Adrenal gland (tissue), 9 donors: ENCODE measurements at regions not wholly inside any gene's neighbourhood (a gene's known extent, or its start where the extent isn't known, plus 50 kb on each side); places are given as distances from the start of the nearest gene placed in this dataset.

Experiments
- DNase-seq, 7 donors: peaks; one replicate each; pipeline ENCODE4 v3.0.0-alpha.2; 2019 to 2020
- H3K27ac ChIP-seq, 5 donors: fragments of 200-600 bp; sonication (generic) in 4 of 5; 1 replicate in 3 of 5; 2 replicates in 2 of 5; pipeline versions ENCODE4 v1.5.1 to v1.8.0; 2016 to 2020; ENCODE audit warnings: mild to moderate bottlenecking in 1 of 5
- H3K27me3 ChIP-seq: fragments of 200-600 bp; 2 replicates; pipeline ENCODE4 v1.8.0; 2021
- H3K36me3 ChIP-seq, 2 donors: fragments of 200-600 bp; replicated peaks in 1 of 2; 1 replicate in 1 of 2; 2 replicates in 1 of 2; pipeline versions ENCODE4 v1.5.1 to v1.8.0; 2018 to 2022
- H3K4me1 ChIP-seq, 2 donors: fragments of 200-600 bp; replicated peaks in 1 of 2; 1 replicate in 1 of 2; 2 replicates in 1 of 2; pipeline versions ENCODE4 v1.5.1 to v1.8.0; 2018 to 2021
- H3K4me3 ChIP-seq, 4 donors: fragments of 200-600 bp; sonication (generic) in 3 of 4; one replicate each; pipeline ENCODE4 v1.5.1; 2016 to 2018
- H3K9me3 ChIP-seq, 3 donors: fragments of 200-600 bp; sonication (generic) in 1 of 3; replicated peaks in 1 of 3; 1 replicate in 2 of 3; 2 replicates in 1 of 3; pipeline versions ENCODE4 v1.5.1 to v1.8.0; 2016 to 2021
- POLR2A ChIP-seq, 2 donors: fragments of 450-650 bp; IDR thresholded peaks; one replicate each; pipeline ENCODE4 v1.6.1; 2017; ENCODE audit warnings: antibody characterized with exemption in 2 of 2, mild to moderate bottlenecking in 2 of 2, moderate library complexity in 1 of 2
- WGBS, 4 donors: extraction: QIAGEN DNeasy Blood & Tissue Kit in 2 of 4; methylation state at CpG; one replicate each; pipeline versions ENCODE4 v1.1.5 to v1.1.7; 2013 to 2017; 5-methylcytosine and 5-hydroxymethylcytosine counted together
- intact Hi-C, 2 donors: fragments of 100-400 bp; cut with DNase I; formaldehyde crosslinking; loops; one replicate each; pipeline versions ENCODE4 v1.14.1 to v1.15.0; 2022 to 2023
- TF ChIP-seq, protein P1 (sequence below), 6 experiments: fragments of 450-650 bp in 4 of 6; fragments of 200-600 bp in 2 of 6; sonication (generic) in 1 of 6; IDR thresholded peaks; 1 replicate in 5 of 6; 2 replicates in 1 of 6; pipeline versions ENCODE4 v1.5.1 to v1.8.0; 2016 to 2021; ENCODE audit warnings: antibody characterized with exemption in 6 of 6, mild to moderate bottlenecking in 2 of 6, moderate library complexity in 1 of 6
- donor health status: healthy with polysubstance abuse.
- donor health status: Bipolar disorder and iron deficiency.
- donor health status: DM: yes; HTN: yes; CAD: no.
- donor health status: DM: no; HTN: no; CAD: no.
- donor health status: DM: no; HTN: no; CAD: no.

DNA sequence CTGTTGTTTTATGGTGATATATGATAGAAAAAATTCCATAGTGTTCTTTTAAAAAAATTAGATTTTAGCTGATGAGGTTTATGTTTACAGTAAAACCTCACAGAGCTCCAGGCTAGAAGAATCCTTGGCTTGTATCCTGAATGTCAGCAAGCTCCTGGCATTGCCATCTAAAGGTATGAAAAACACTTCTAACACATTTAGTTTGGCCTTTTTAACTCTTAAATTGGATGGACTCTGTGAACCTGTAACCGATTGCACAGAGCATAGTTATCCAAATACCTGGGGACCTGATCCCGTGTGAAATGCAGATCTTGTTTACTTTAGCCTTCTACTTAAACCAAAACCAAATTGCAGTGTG, 241.1 kb upstream of the DCN start:
- Histone ChIP-seq H3K4me1 (no peaks in the 10 kb centered on the region), H3K36me3 (no peaks in the 10 kb centered on the region), H3K4me3 (no peak overlapping the region), H3K9me3 (no peaks in the 10 kb centered on the region), H3K27me3 (no peaks in the 10 kb centered on the region), H3K27ac (no peak overlapping the region)
- TF ChIP-seq POLR2A (IDR thresholded peaks at IDR 0.05): no peak
- TF ChIP-seq, protein P1, sequence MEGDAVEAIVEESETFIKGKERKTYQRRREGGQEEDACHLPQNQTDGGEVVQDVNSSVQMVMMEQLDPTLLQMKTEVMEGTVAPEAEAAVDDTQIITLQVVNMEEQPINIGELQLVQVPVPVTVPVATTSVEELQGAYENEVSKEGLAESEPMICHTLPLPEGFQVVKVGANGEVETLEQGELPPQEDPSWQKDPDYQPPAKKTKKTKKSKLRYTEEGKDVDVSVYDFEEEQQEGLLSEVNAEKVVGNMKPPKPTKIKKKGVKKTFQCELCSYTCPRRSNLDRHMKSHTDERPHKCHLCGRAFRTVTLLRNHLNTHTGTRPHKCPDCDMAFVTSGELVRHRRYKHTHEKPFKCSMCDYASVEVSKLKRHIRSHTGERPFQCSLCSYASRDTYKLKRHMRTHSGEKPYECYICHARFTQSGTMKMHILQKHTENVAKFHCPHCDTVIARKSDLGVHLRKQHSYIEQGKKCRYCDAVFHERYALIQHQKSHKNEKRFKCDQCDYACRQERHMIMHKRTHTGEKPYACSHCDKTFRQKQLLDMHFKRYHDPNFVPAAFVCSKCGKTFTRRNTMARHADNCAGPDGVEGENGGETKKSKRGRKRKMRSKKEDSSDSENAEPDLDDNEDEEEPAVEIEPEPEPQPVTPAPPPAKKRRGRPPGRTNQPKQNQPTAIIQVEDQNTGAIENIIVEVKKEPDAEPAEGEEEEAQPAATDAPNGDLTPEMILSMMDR (IDR thresholded peaks at IDR 0.05): no peak
- intact Hi-C loops: no loop called here
- DNase-seq: no peak
- 66 to 88% (median 81%) methylated on average over 2 of the region's 2 CpGs for WGBS, 4 donors

DNA sequence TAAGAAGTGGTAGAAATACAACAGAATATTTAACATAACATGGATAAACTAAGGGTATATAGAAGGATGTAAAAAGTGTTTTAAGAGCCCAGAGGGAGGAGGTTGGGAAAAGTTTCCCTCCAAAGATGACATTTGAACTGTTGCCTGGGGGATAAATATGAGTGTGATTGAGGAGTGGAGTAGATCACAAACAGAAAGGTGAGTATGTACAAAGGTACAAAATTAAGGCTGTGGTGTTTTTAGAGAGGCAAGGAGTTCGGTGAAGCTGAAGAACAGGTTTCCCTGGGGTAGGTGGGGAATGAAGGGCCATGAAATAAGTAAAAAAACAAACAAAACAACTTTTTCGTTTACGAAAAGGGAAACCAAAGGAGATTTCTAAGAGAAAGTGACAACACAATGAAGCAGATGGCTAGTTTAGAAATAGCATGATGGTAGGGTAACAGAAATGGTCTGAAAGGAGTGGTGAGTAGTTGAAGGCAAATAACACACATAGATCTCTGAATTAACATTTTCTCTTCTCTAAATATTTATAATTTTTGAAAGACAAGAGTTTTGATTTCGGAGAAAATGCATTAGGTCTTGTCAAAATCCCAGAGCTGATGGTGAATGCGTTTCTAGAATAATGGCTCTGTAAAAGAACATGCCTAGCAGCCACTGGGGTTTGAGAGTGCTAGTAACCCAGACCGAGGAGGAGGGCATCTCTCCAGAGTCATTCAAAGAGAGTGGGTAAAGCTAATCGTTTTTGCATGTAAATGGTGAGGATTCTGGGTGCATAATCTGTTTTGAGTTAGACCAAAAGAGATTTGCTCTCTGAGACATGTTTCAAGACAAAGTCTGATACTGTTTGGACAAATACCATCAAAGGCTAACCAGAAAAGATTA, 240.4 kb upstream of the DCN start:
- Histone ChIP-seq H3K27me3 (no peaks in the 10 kb centered on the region), H3K4me3 (no peak overlapping the region), H3K27ac (no peak overlapping the region), H3K9me3 (no peaks in the 10 kb centered on the region), H3K36me3 (no peaks in the 10 kb centered on the region), H3K4me1 (no peaks in the 10 kb centered on the region)
- TF ChIP-seq, protein P1 (IDR thresholded peaks at IDR 0.05): no peak
- WGBS, 4 donors: 72 to 81% (median 76%) methylated on average over 7 of the region's 7 CpGs
- DNase-seq: no peak
- intact Hi-C loops: no loop called here

DNA sequence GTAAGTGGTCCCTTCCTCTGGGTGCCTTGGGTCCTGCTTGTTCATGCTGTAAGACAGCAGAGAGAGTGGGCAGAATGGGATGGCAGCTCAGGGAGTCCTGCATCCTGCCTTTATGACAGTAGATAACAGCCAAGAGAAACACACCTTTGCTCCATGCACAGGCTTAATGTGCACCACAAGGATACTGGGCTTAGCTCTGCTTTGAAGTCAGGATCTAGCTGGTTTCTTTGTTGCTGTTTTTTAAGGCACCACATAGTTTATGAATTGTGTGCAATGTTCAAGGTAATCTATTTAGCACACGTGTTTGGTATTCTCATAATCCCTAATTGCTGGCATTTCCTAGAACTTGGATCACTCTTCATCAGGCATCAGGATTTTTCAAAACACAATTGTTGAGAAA, 239.5 kb upstream of the DCN start:
- no peaks in the 10 kb centered on the region for H3K4me1 ChIP-seq
- no peak overlapping the region for H3K27ac ChIP-seq
- intact Hi-C loops: no loop called here
- WGBS, 4 donors: 29 to 67% (median 42%) methylated on average over 1 of the region's 1 CpG
- H3K4me3 ChIP-seq: no peak overlapping the region
- H3K36me3 ChIP-seq: no peaks in the 10 kb centered on the region
- H3K27me3 ChIP-seq: no peaks in the 10 kb centered on the region
- DNase-seq: no peak
- TF ChIP-seq, protein P1 (IDR thresholded peaks at IDR 0.05): no peak
- TF ChIP-seq POLR2A (IDR thresholded peaks at IDR 0.05): no peak
- H3K9me3 ChIP-seq: no peaks in the 10 kb centered on the region

DNA sequence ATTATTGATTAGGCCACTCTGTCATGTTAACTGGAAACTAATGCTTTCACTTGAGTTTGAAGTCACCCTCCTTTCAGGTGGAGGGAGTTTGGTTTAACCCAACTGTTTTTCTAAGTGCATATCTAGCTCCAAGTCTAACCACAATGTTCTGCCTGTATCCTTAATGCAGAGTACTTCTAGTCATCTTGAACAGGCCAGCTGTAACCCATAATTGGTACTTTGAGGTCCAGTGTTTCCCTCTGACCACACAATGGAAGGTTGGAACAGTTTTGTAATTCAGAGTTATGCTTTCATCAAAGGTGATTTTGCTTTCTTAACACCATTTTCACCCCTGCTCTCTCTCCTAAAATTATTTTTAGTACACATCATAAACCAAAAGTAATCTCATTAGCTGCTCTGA, 237.2 kb upstream of the DCN start:
- H3K4me3 ChIP-seq: no peak overlapping the region
- H3K4me1 ChIP-seq: no peaks in the 10 kb centered on the region
- no peak for TF ChIP-seq POLR2A (IDR thresholded peaks at IDR 0.05)
- TF ChIP-seq, protein P1 (IDR thresholded peaks at IDR 0.05): no peak
- H3K27me3 ChIP-seq: no peaks in the 10 kb centered on the region
- no peaks in the 10 kb centered on the region for H3K36me3 ChIP-seq
- H3K9me3 ChIP-seq: no peaks in the 10 kb centered on the region
- no peak for DNase-seq
- intact Hi-C loops: no loop called here
- H3K27ac ChIP-seq: no peak overlapping the region
